Epithelial cell of proximal tubule (primary cell): ENCODE measurements at regions not wholly inside any gene's neighbourhood (a gene's known extent, or its start where the extent isn't known, plus 50 kb on each side); places are given as distances from the start of the nearest gene placed in this dataset.

Source experiments
- DNase-seq: peaks from one replicate; pipeline ENCODE4 v3.0.0-alpha.2; 2011; ENCODE audit warnings: low read depth
- H3K4me3 ChIP-seq: 2 replicates; pipeline ENCODE4 v1.5.1; 2011; ENCODE audit warnings: low read depth, mild to moderate bottlenecking, low read length
- TF ChIP-seq, protein P1 (sequence below): conservative IDR thresholded peaks from 2 replicates; pipeline ENCODE4 v1.5.1; 2012; ENCODE audit warnings: low read depth, mild to moderate bottlenecking, low read length

DNA sequence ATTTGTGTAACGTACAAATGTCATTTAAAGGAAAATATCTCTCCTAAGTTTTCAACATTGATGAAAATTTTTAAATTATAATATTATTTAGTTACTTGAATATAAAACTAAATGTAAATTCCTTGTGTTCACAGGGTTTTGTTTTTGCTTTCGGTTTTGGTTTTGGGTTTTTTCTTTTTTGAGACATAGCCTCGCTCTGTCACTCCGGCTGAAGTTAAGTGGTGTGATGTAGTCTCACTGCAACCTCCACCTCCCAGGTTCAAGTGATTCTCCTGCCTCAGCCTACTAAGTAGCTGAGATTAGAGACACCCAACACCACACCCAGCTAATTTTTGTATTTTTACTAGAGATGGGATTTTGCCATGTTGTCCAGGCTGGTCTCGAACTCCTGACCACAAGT is 79.3 kb upstream of the TCF12 start:
- no peak overlapping the region for H3K4me3 ChIP-seq

DNA sequence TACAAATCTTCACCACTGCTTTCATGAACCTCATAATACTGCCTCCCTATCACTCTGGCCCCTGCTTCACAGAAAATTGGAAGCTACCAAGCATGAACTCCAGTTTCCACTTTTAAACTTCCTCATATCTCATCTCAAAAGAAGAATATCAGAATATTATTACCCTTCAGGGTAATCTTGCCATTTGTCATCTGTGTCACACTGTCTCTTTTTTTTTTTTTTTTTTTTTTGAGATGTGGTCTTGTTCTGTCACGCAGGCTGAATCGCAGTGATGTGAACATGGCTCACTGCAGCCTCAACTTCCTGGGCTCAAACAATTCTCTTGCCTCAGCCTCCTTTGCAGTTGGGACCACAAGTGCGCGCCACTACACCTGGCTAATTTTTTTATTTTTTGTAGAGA is 80.4 kb upstream of the TCF12 start:
- no peak overlapping the region for H3K4me3 ChIP-seq
- TF ChIP-seq, protein P1, sequence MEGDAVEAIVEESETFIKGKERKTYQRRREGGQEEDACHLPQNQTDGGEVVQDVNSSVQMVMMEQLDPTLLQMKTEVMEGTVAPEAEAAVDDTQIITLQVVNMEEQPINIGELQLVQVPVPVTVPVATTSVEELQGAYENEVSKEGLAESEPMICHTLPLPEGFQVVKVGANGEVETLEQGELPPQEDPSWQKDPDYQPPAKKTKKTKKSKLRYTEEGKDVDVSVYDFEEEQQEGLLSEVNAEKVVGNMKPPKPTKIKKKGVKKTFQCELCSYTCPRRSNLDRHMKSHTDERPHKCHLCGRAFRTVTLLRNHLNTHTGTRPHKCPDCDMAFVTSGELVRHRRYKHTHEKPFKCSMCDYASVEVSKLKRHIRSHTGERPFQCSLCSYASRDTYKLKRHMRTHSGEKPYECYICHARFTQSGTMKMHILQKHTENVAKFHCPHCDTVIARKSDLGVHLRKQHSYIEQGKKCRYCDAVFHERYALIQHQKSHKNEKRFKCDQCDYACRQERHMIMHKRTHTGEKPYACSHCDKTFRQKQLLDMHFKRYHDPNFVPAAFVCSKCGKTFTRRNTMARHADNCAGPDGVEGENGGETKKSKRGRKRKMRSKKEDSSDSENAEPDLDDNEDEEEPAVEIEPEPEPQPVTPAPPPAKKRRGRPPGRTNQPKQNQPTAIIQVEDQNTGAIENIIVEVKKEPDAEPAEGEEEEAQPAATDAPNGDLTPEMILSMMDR, result no peak
- no peak for DNase-seq

More for the DNA sequence above, 79.3 kb upstream of the TCF12 start:
- no peak for DNase-seq
- TF ChIP-seq, protein P1, result no peak

DNA sequence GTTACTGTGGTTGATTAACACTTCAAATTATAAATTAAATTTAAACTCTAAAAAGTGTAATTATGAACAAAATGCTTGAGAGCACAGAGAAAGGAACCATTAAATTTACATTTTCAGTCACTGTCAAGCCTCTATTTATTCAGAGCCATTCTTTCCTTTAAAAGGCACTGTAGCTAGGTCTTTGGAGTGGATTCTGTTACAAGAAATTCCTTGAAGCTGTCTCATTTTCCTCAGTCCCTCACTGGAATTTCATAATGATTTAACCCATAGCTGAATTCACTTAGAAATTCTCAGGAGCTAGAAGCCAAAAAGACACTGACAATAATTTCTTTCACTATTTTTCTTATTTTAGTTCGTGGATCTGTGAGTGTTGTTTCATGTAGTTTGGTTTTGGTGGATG is 81.2 kb upstream of the TCF12 start:
- no peak for DNase-seq
- TF ChIP-seq, protein P1, result no peak
- no peak overlapping the region for H3K4me3 ChIP-seq

DNA sequence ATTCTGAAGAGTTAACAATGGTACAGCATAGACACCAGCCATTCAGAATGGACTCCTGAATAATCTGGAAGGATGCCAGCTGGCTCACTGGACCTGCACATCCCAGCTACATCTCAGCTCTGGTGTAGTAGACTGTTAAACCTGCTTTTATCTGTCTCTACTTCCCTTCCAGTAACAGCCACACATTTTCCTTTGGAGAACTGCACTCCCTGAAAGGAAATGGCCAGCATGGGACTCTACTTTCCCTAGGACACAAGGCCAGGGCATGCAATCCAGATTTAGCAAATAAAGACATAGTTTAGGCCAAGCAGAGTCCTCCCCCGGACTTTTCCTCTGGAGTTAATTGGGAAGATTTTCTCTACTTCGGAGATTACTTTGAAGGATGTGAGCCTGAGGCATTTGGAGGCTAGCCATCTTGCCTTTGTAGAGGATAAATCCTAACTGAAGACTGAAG is 82.7 kb upstream of the TCF12 start:
- peak; percentile 40 for DNase-seq
- no peak overlapping the region for H3K4me3 ChIP-seq
- TF ChIP-seq, protein P1, result no peak

DNA sequence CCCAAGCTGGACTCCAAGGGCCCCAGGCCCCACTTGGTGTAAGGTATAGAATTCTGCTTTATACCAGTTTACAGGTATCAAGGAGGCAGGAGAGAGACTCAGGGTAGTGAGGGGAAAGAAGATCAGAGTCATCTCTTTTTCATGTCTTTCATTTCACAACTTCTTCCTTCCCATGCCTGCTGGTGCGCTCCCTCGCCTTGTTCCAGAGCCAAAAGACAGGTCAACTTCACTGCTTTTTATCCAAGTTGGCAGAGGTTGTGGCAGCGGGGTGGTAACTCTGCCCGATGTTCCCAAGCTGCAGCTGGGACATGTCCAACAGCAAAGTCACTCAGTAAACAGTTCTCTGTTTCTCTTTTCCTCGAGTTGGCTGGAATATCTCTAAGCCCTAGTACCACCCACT is 86.3 kb upstream of the TCF12 start:
- no peak overlapping the region for H3K4me3 ChIP-seq
- TF ChIP-seq, protein P1, result no peak
- DNase-seq, result no peak

DNA sequence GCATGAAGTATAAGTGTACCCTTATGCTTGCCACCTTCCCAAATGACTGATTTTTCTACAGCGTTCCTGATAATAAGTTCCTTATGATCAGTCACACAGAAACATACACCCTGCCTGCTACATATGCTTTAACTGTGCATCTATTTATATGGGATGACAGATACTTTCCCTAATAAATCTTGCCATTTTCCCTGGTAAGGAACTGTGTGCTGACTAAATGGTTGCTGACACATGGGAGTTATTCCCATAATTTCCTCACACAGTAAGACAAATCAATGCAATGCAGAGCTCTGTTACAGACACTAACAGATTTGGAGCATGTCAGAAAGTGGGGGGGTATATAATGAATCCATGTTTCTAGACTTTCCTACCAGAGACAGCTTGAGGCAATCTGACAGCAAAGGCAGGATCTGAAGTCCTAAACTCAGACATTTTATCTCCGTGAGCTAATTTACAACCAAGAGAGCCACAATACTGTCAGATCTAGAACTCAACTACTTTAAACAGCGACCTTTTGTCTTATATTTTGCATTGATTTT is 86.9 kb upstream of the TCF12 start:
- H3K4me3 ChIP-seq, result no peak overlapping the region
- DNase-seq, result no peak
- TF ChIP-seq, protein P1, result no peak

DNA sequence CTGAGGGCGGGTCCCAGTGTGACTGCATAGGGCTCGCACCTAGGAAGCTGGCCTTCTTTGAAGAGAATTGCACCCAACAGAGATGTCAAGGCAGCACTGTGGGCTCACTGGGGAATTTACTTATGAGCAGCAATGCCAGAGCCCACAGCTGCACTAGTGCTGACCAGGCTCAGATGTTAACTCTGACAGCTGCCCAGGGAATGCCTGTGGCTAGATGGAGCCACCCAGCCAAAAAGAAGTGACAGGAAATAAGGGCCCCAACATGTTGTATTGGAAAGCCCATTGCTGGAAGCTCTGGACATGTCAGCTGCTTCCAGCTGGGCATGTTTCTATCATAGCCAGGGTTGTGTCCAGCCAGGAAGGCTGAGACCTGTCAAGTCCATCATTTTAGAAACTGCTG is 90.9 kb upstream of the ZNF280D start:
- H3K4me3 ChIP-seq, result no peak overlapping the region
- TF ChIP-seq, protein P1, result no peak
- DNase-seq, result no peak
